ENCODE measurements at regions not wholly inside any gene's neighbourhood (a gene's known extent, or its start where the extent isn't known, plus 50 kb on each side); places are given as distances from the start of the nearest gene placed in this dataset.

GRCh38 chr1:2919841-2920240 lies 101.4 kb upstream of the ACTRT2 start:
- H3K27me3 ChIP-seq (replicated peaks; ENCODE audit: insufficient read depth, low read depth, low read length, poor library complexity): no peaks in the 10 kb centered on the region
- POLR2A ChIA-PET (ENCODE audit: low non-redundant PET): no interaction called here
- CTCF ChIA-PET: no interaction called here
- no peaks in the 10 kb centered on the region for H3K4me1 ChIP-seq (ENCODE audit: insufficient read depth, low read length, poor library complexity, severe bottlenecking)
- BruUV-seq (replicated peaks): no TSS peak
- no peak overlapping the region for H3K4me3 ChIP-seq (ENCODE audit: low read depth, low read length, poor library complexity, severe bottlenecking)
- H3K36me3 ChIP-seq (ENCODE audit: insufficient read depth, low read length, poor library complexity, severe bottlenecking): no peaks in the 10 kb centered on the region
- no peak overlapping the region for H3K27ac ChIP-seq (ENCODE audit: low read depth, low read length, poor library complexity, severe bottlenecking)
- TF ChIP-seq CTCF (conservative IDR thresholded peaks at IDR 0.05; ENCODE audit: low read depth, low read length): no peak
- DNase-seq (ENCODE audit: low spot score): no peak
- H3K9me3 ChIP-seq (ENCODE audit: low read depth, low read length, poor library complexity, severe bottlenecking): peaks cover 7% of the 10 kb centered on the region
- intact Hi-C loops (cut with micrococcal nuclease; ENCODE audit: unreplicated experiment): no loop called here

GRCh38 chr1:2920421-2921015 lies 100.7 kb upstream of the ACTRT2 start:
- H3K9me3 ChIP-seq (ENCODE audit: low read depth, low read length, poor library complexity, severe bottlenecking): peaks cover 3% of the 10 kb centered on the region
- no peaks in the 10 kb centered on the region for H3K36me3 ChIP-seq (ENCODE audit: insufficient read depth, low read length, poor library complexity, severe bottlenecking)
- no peaks in the 10 kb centered on the region for H3K27me3 ChIP-seq (replicated peaks; ENCODE audit: insufficient read depth, low read depth, low read length, poor library complexity)
- DNase-seq (ENCODE audit: low spot score): no peak
- CTCF ChIA-PET: no interaction called here
- H3K27ac ChIP-seq (ENCODE audit: low read depth, low read length, poor library complexity, severe bottlenecking): no peak overlapping the region
- intact Hi-C loops (cut with micrococcal nuclease; ENCODE audit: unreplicated experiment): no loop called here
- no peak overlapping the region for H3K4me3 ChIP-seq (ENCODE audit: low read depth, low read length, poor library complexity, severe bottlenecking)
- no peaks in the 10 kb centered on the region for H3K4me1 ChIP-seq (ENCODE audit: insufficient read depth, low read length, poor library complexity, severe bottlenecking)
- POLR2A ChIA-PET (ENCODE audit: low non-redundant PET): no interaction called here
- no TSS peak for BruUV-seq (replicated peaks)
- no peak for TF ChIP-seq EZH2 (IDR thresholded peaks at IDR 0.05; ENCODE audit: borderline replicate concordance, low read depth, low read length, poor library complexity, severe bottlenecking)
- TF ChIP-seq CTCF (conservative IDR thresholded peaks at IDR 0.05; ENCODE audit: low read depth, low read length): no peak

- POLR2A ChIA-PET (ENCODE audit: low non-redundant PET): no interaction called here
- DNase-seq (ENCODE audit: low spot score): peak; percentile 10
- peaks cover 2% of the 10 kb centered on the region for H3K27me3 ChIP-seq (replicated peaks; ENCODE audit: insufficient read depth, low read depth, low read length, poor library complexity)
- H3K4me3 ChIP-seq (ENCODE audit: low read depth, low read length, poor library complexity, severe bottlenecking): no peak overlapping the region
- CTCF ChIA-PET: no interaction called here
- no peak for TF ChIP-seq EZH2 (IDR thresholded peaks at IDR 0.05; ENCODE audit: borderline replicate concordance, low read depth, low read length, poor library complexity, severe bottlenecking)
- TF ChIP-seq CTCF (conservative IDR thresholded peaks at IDR 0.05; ENCODE audit: low read depth, low read length): peak; percentile 71
- no peaks in the 10 kb centered on the region for H3K4me1 ChIP-seq (ENCODE audit: insufficient read depth, low read length, poor library complexity, severe bottlenecking)
- no peaks in the 10 kb centered on the region for H3K36me3 ChIP-seq (ENCODE audit: insufficient read depth, low read length, poor library complexity, severe bottlenecking)
- H3K27ac ChIP-seq (ENCODE audit: low read depth, low read length, poor library complexity, severe bottlenecking): no peak overlapping the region
- no TSS peak for BruUV-seq (replicated peaks)
- intact Hi-C loops (cut with micrococcal nuclease; ENCODE audit: unreplicated experiment): no loop called here
- H3K9me3 ChIP-seq (ENCODE audit: low read depth, low read length, poor library complexity, severe bottlenecking): no peaks in the 10 kb centered on the region
Measured at GRCh38 chr1:2921970-2922686, 99.1 kb upstream of the ACTRT2 start.
